ENCODE measurements at regions not wholly inside any gene's neighbourhood (a gene's known extent, or its start where the extent isn't known, plus 50 kb on each side); places are given as distances from the start of the nearest gene placed in this dataset.
"Not testable (repeated sequence)": the region's sequence is repeated elsewhere in the genome, so short reads cannot be mapped to it uniquely, and the experiment has no call there.

GRCh38 chr1:5731110-5731423 is 261.2 kb downstream of the NPHP4 start:
- TF ChIP-seq CTCF (conservative IDR thresholded peaks at IDR 0.05; ENCODE audit: low read depth, low read length): no peak
- H3K4me3 ChIP-seq (ENCODE audit: low read depth, low read length): no peak overlapping the region
- no peak for DNase-seq (ENCODE audit: low read depth)

GRCh38 chr1:5730272-5731109 is 261.7 kb downstream of the NPHP4 start:
- TF ChIP-seq CTCF (conservative IDR thresholded peaks at IDR 0.05; ENCODE audit: low read depth, low read length): no peak
- H3K4me3 ChIP-seq (ENCODE audit: low read depth, low read length): no peak overlapping the region
- DNase-seq (ENCODE audit: low read depth): no peak

GRCh38 chr1:5729636-5730145 is 262.5 kb downstream of the NPHP4 start:
- no peak for TF ChIP-seq CTCF (conservative IDR thresholded peaks at IDR 0.05; ENCODE audit: low read depth, low read length)
- DNase-seq (ENCODE audit: low read depth): no peak
- no peak overlapping the region for H3K4me3 ChIP-seq (ENCODE audit: low read depth, low read length)

GRCh38 chr1:5728663-5729355 is 263.4 kb downstream of the NPHP4 start:
- H3K4me3 ChIP-seq (ENCODE audit: low read depth, low read length): no peak overlapping the region
- DNase-seq (ENCODE audit: low read depth): no peak
- no peak for TF ChIP-seq CTCF (conservative IDR thresholded peaks at IDR 0.05; ENCODE audit: low read depth, low read length)

- no peak overlapping the region for H3K4me3 ChIP-seq (ENCODE audit: low read depth, low read length)
- TF ChIP-seq CTCF (conservative IDR thresholded peaks at IDR 0.05; ENCODE audit: low read depth, low read length): no peak
- DNase-seq (ENCODE audit: low read depth): no peak
Measured at GRCh38 chr1:5727871-5728643, 264.2 kb downstream of the NPHP4 start.

- DNase-seq (ENCODE audit: low read depth): no peak
- TF ChIP-seq CTCF (conservative IDR thresholded peaks at IDR 0.05; ENCODE audit: low read depth, low read length): no peak
- H3K4me3 ChIP-seq (ENCODE audit: low read depth, low read length): no peak overlapping the region
Measured at GRCh38 chr1:5727191-5727590, 265.0 kb downstream of the NPHP4 start.

- DNase-seq (ENCODE audit: low read depth): not testable (repeated sequence)
Measured at GRCh38 chr1:5726586-5727184, 265.5 kb downstream of the NPHP4 start.

More at GRCh38 chr1:5726586-5727184, 265.5 kb downstream of the NPHP4 start:
- H3K4me3 ChIP-seq (ENCODE audit: low read depth, low read length): not testable (repeated sequence)
